Type B pancreatic cell (in vitro differentiated cells): ENCODE measurements at regions not wholly inside any gene's neighbourhood (a gene's known extent, or its start where the extent isn't known, plus 50 kb on each side); places are given as distances from the start of the nearest gene placed in this dataset.

ENCODE experiments used
- DNase-seq: peaks from one replicate; pipeline ENCODE4 v3.0.0; 2021; ENCODE audit warnings: mixed read lengths; ENCODE audit not compliant: unreplicated experiment; ENCODE audit errors: extremely low spot score
- H3K27ac Mint-ChIP-seq: 2 replicates; pipeline ENCODE4 v1.8.0; 2021; ENCODE audit warnings: mild to moderate bottlenecking, mixed read lengths
- H3K27me3 Mint-ChIP-seq: 2 replicates; pipeline ENCODE4 v1.8.0; 2021; ENCODE audit warnings: mixed read lengths
- H3K36me3 Mint-ChIP-seq: 2 replicates; pipeline ENCODE4 v1.8.0; 2021; ENCODE audit warnings: mixed read lengths
- H3K4me1 Mint-ChIP-seq: one replicate; pipeline ENCODE4 v1.8.0; 2021; ENCODE audit warnings: mixed read lengths; ENCODE audit not compliant: unreplicated experiment
- H3K4me3 Mint-ChIP-seq: 2 replicates; pipeline ENCODE4 v1.8.0; 2021; ENCODE audit warnings: mild to moderate bottlenecking, mixed read lengths
- H3K9me3 Mint-ChIP-seq: 2 replicates; pipeline ENCODE4 v1.8.0; 2021; ENCODE audit warnings: mixed read lengths
- CTCF ChIP-seq: fragments of 200-600 bp; sonication (generic); conservative IDR thresholded peaks from 2 replicates; pipeline ENCODE4 v1.5.0; 2021; ENCODE audit warnings: antibody characterized with exemption, mild to moderate bottlenecking

GRCh38 chr13:78829821-78830220 lies 170.9 kb upstream of the OBI1 start:
- Mint-ChIP-seq H3K27ac (no peak overlapping the region), H3K4me1 (peaks cover 9% of the 10 kb centered on the region), H3K4me3 (no peak overlapping the region), H3K9me3 (no peaks in the 10 kb centered on the region), H3K36me3 (no peaks in the 10 kb centered on the region), H3K27me3 (peaks cover 3% of the 10 kb centered on the region)
- no peak for TF ChIP-seq CTCF
- DNase-seq, result no peak

- H3K9me3 Mint-ChIP-seq, result no peaks in the 10 kb centered on the region
- no peak overlapping the region for H3K4me3 Mint-ChIP-seq
- no peak overlapping the region for H3K27ac Mint-ChIP-seq
- peaks cover 3% of the 10 kb centered on the region for H3K27me3 Mint-ChIP-seq
- H3K4me1 Mint-ChIP-seq, result no peaks in the 10 kb centered on the region
- no peak for DNase-seq
- TF ChIP-seq CTCF, result no peak
- no peaks in the 10 kb centered on the region for H3K36me3 Mint-ChIP-seq
Measured at GRCh38 chr13:78827471-78827870, 168.5 kb upstream of the OBI1 start.

- DNase-seq, result no peak
- Mint-ChIP-seq H3K27me3 (peaks cover 3% of the 10 kb centered on the region), H3K36me3 (no peaks in the 10 kb centered on the region), H3K4me1 (no peaks in the 10 kb centered on the region), H3K4me3 (no peak overlapping the region), H3K9me3 (no peaks in the 10 kb centered on the region), H3K27ac (no peak overlapping the region)
- no peak for TF ChIP-seq CTCF
Measured at GRCh38 chr13:78826936-78827335, 168.0 kb upstream of the OBI1 start.

GRCh38 chr13:78826312-78826711 lies 167.4 kb upstream of the OBI1 start:
- Mint-ChIP-seq H3K36me3 (no peaks in the 10 kb centered on the region), H3K4me3 (no peak overlapping the region), H3K27me3 (peaks cover 3% of the 10 kb centered on the region), H3K27ac (no peak overlapping the region), H3K4me1 (no peaks in the 10 kb centered on the region), H3K9me3 (no peaks in the 10 kb centered on the region)
- TF ChIP-seq CTCF, result no peak
- DNase-seq, result no peak

GRCh38 chr13:78820541-78820940 lies 161.6 kb upstream of the OBI1 start:
- Mint-ChIP-seq H3K27ac (no peak overlapping the region), H3K4me1 (no peaks in the 10 kb centered on the region), H3K9me3 (no peaks in the 10 kb centered on the region), H3K36me3 (no peaks in the 10 kb centered on the region), H3K4me3 (no peak overlapping the region), H3K27me3 (no peaks in the 10 kb centered on the region)
- TF ChIP-seq CTCF, result no peak
- DNase-seq, result no peak

- Mint-ChIP-seq H3K36me3 (no peaks in the 10 kb centered on the region), H3K4me1 (no peaks in the 10 kb centered on the region), H3K4me3 (no peak overlapping the region)
Measured at GRCh38 chr13:78816592-78816991, 157.6 kb upstream of the OBI1 start.

More at GRCh38 chr13:78816592-78816991, 157.6 kb upstream of the OBI1 start:
- Mint-ChIP-seq H3K27ac (no peak overlapping the region), H3K27me3 (no peaks in the 10 kb centered on the region), H3K9me3 (no peaks in the 10 kb centered on the region)
- TF ChIP-seq CTCF, result no peak
- no peak for DNase-seq
